ENCODE measurements at regions not wholly inside any gene's neighbourhood (a gene's known extent, or its start where the extent isn't known, plus 50 kb on each side); places are given as distances from the start of the nearest gene placed in this dataset.

DNA sequence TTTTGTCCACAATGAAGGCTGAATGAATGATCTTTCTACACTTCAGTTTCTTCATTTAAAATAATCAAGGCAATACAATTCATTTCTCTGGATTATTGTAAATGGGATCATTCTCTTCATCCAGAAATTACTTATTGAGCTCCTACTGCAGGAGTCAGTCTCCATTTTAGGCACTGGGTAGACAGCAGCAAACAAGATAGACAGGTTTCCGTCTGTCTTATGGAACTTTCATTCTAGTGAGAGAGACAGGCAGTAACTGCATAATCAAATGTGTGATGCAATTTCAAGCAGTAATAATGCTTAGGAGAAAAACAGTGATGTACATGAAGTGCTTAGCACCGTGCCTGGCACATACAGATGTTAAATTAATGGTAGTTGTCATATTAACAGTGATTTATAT, 118.9 kb downstream of the SUDS3 start:
- TF ChIP-seq SREBF2 (CRISPR knock-in tag; IDR thresholded peaks at IDR 0.05): no peak
- TF ChIP-seq, protein P1, sequence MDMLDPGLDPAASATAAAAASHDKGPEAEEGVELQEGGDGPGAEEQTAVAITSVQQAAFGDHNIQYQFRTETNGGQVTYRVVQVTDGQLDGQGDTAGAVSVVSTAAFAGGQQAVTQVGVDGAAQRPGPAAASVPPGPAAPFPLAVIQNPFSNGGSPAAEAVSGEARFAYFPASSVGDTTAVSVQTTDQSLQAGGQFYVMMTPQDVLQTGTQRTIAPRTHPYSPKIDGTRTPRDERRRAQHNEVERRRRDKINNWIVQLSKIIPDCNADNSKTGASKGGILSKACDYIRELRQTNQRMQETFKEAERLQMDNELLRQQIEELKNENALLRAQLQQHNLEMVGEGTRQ (CRISPR knock-in tag; IDR thresholded peaks at IDR 0.05): no peak
